ENCODE measurements at regions not wholly inside any gene's neighbourhood (a gene's known extent, or its start where the extent isn't known, plus 50 kb on each side); places are given as distances from the start of the nearest gene placed in this dataset.

- no peak for DNase-seq (ENCODE audit: low read depth)
- no peak overlapping the region for H3K4me3 ChIP-seq (ENCODE audit: control insufficient read depth, low read depth, low read length)
- TF ChIP-seq CTCF (IDR thresholded peaks at IDR 0.05; ENCODE audit: control insufficient read depth, insufficient read depth, low read depth, low read length, missing control alignments): no peak
These were observed 180.5 kb downstream of the DAD1 start for GRCh38 chr14:22408547-22408946.

GRCh38 chr14:22407033-22407432, 182.0 kb downstream of the DAD1 start:
- no peak for DNase-seq (ENCODE audit: low read depth)
- TF ChIP-seq CTCF (IDR thresholded peaks at IDR 0.05; ENCODE audit: control insufficient read depth, insufficient read depth, low read depth, low read length, missing control alignments): no peak
- no peak overlapping the region for H3K4me3 ChIP-seq (ENCODE audit: control insufficient read depth, low read depth, low read length)

GRCh38 chr14:22405201-22405600, 183.8 kb downstream of the DAD1 start:
- no peak for TF ChIP-seq CTCF (IDR thresholded peaks at IDR 0.05; ENCODE audit: control insufficient read depth, insufficient read depth, low read depth, low read length, missing control alignments)
- no peak overlapping the region for H3K4me3 ChIP-seq (ENCODE audit: control insufficient read depth, low read depth, low read length)
- no peak for DNase-seq (ENCODE audit: low read depth)

GRCh38 chr14:22403296-22403695, 185.7 kb downstream of the DAD1 start:
- DNase-seq (ENCODE audit: low read depth): no peak
- H3K4me3 ChIP-seq (ENCODE audit: control insufficient read depth, low read depth, low read length): no peak overlapping the region
- no peak for TF ChIP-seq CTCF (IDR thresholded peaks at IDR 0.05; ENCODE audit: control insufficient read depth, insufficient read depth, low read depth, low read length, missing control alignments)

GRCh38 chr14:22400655-22401259, 188.3 kb downstream of the DAD1 start:
- no peak for TF ChIP-seq CTCF (IDR thresholded peaks at IDR 0.05; ENCODE audit: control insufficient read depth, insufficient read depth, low read depth, low read length, missing control alignments)
- H3K4me3 ChIP-seq (ENCODE audit: control insufficient read depth, low read depth, low read length): no peak overlapping the region
- no peak for DNase-seq (ENCODE audit: low read depth)

- no peak for DNase-seq (ENCODE audit: low read depth)
- no peak overlapping the region for H3K4me3 ChIP-seq (ENCODE audit: control insufficient read depth, low read depth, low read length)
- TF ChIP-seq CTCF (IDR thresholded peaks at IDR 0.05; ENCODE audit: control insufficient read depth, insufficient read depth, low read depth, low read length, missing control alignments): no peak
These were observed 189.2 kb downstream of the DAD1 start for GRCh38 chr14:22399776-22400175.

All from AG09309 (cell line).